ENCODE measurements at regions not wholly inside any gene's neighbourhood (a gene's known extent, or its start where the extent isn't known, plus 50 kb on each side); places are given as distances from the start of the nearest gene placed in this dataset.

DNA sequence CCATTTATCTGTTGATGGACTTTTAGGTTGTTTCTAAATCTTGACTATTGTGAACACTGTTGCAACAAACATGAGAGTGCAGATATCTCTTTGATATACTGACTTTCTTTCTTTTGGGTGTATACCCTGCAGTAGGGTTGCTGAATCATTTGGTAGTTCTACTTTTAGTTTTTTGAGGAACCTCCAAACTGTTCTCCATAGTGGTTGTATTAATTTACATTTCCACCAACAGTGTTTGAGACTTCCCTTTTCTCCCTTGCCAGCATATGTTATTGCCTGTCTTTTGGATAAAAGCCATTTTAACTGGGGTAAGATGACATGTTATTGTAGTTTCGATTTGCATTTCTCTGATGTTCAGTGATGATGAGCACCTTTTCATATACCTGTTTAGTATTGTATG, 330.0 kb downstream of the DDX10 start:
- ChIA-PET CTCF (no interaction called here), POLR2A (no interaction called here)
- peak; percentile 25 to 88 (median 80) for DNase-seq
- no CpG with 5 or more reads among the region's 1 CpG for WGBS (ENCODE audit: insufficient coverage)
- Histone ChIP-seq H3K36me3 (ENCODE audit: control insufficient read depth in 4 of 4, insufficient read depth in 4 of 4, low read length in 3 of 4) (no peaks in the 10 kb centered on the region), H3K4me1 (ENCODE audit: control extremely low read depth in 1 of 4, control insufficient read depth in 4 of 4, insufficient read depth in 4 of 4, low read length in 3 of 4) (peaks cover 0 to 5% (median 1%) of the 10 kb centered on the region in 4 experiments), H3K27ac (ENCODE audit: insufficient read depth in 1 of 2, low read depth in 1 of 2, low read length in 2 of 2, poor library complexity in 1 of 2, severe bottlenecking in 2 of 2) (no peak overlapping the region), H3K9me3 (ENCODE audit: control extremely low read depth in 1 of 5, control insufficient read depth in 4 of 5, insufficient read depth in 2 of 5, low read depth in 1 of 5, low read length in 4 of 5) (peaks cover 0 to 5% (median 1%) of the 10 kb centered on the region in 5 experiments), H3K27me3 (replicated peaks in 2 of 5; ENCODE audit: control insufficient read depth in 4 of 5, insufficient read depth in 5 of 5, low read length in 4 of 5) (no peaks in the 10 kb centered on the region), H3K4me3 (ENCODE audit: control insufficient read depth in 1 of 7, extremely low read depth in 1 of 7, insufficient read depth in 4 of 7, low read depth in 2 of 7, low read length in 6 of 7) (no peak overlapping the region)

DNA sequence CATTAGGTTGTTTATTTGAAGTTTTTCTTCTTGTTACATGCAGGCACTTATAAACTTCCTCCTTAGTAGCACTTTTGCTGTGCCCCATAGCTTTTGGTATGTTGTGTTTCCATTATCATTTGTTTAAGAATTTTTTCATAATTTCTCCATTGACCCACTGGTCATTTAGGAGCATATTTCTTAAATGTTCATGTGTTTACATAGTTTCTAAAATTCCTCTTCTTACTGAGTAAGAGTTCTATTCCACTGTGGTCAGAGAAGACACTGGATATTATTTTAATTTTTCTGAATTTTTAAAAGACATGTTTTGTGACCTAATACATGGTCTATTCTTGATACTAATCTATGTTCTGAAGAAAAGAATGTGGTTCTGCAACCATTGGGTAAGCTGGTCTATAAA, 333.0 kb downstream of the DDX10 start:
- ChIA-PET CTCF (no interaction called here), POLR2A (no interaction called here)
- no peak overlapping the region for H3K27ac ChIP-seq (ENCODE audit: insufficient read depth in 1 of 2, low read depth in 1 of 2, low read length in 2 of 2, poor library complexity in 1 of 2, severe bottlenecking in 2 of 2)
- H3K4me3 ChIP-seq (ENCODE audit: control insufficient read depth in 1 of 7, extremely low read depth in 1 of 7, insufficient read depth in 4 of 7, low read depth in 2 of 7, low read length in 6 of 7): no peak overlapping the region
- no peaks in the 10 kb centered on the region for H3K27me3 ChIP-seq (replicated peaks in 2 of 5; ENCODE audit: control insufficient read depth in 4 of 5, insufficient read depth in 5 of 5, low read length in 4 of 5)
- peaks cover 0 to 5% (median 1%) of the 10 kb centered on the region in 4 experiments for H3K4me1 ChIP-seq (ENCODE audit: control extremely low read depth in 1 of 4, control insufficient read depth in 4 of 4, insufficient read depth in 4 of 4, low read length in 3 of 4)
- H3K9me3 ChIP-seq (ENCODE audit: control extremely low read depth in 1 of 5, control insufficient read depth in 4 of 5, insufficient read depth in 2 of 5, low read depth in 1 of 5, low read length in 4 of 5): peaks cover 0 to 6% (median 0%) of the 10 kb centered on the region in 5 experiments
- DNase-seq: no peak
- no peaks in the 10 kb centered on the region for H3K36me3 ChIP-seq (ENCODE audit: control insufficient read depth in 4 of 4, insufficient read depth in 4 of 4, low read length in 3 of 4)

DNA sequence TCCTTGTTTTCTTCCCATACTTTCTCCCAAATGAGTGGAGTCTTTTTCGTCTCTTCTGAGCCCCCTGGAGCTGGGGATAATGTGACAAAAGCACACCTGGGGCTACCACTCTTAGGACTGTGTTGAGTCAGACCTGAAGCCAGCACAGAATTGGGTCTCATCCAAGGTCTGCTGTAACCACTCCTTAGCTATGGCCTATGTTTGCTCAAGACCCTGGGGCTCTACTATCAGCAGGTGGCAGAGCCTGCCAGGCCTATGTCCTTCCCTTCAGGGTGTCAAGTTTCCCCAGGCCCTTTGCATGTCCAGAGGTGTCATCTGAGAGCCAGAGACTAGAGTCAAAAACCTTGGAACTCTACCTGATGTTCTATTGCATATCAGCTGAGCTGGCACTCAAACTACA, 335.7 kb downstream of the DDX10 start:
- no peaks in the 10 kb centered on the region for H3K36me3 ChIP-seq (ENCODE audit: control insufficient read depth in 4 of 4, insufficient read depth in 4 of 4, low read length in 3 of 4)
- no peaks in the 10 kb centered on the region for H3K27me3 ChIP-seq (replicated peaks in 2 of 5; ENCODE audit: control insufficient read depth in 4 of 5, insufficient read depth in 5 of 5, low read length in 4 of 5)
- DNase-seq: no peak
- ChIA-PET POLR2A (no interaction called here), CTCF (no interaction called here)
- H3K27ac ChIP-seq (ENCODE audit: insufficient read depth in 1 of 2, low read depth in 1 of 2, low read length in 2 of 2, poor library complexity in 1 of 2, severe bottlenecking in 2 of 2): no peak overlapping the region
- H3K4me3 ChIP-seq (ENCODE audit: control insufficient read depth in 1 of 7, extremely low read depth in 1 of 7, insufficient read depth in 4 of 7, low read depth in 2 of 7, low read length in 6 of 7): no peak overlapping the region
- WGBS (ENCODE audit: insufficient coverage): 100% methylated on average over 1 of the region's 1 CpG
- no peaks in the 10 kb centered on the region for H3K4me1 ChIP-seq (ENCODE audit: control extremely low read depth in 1 of 4, control insufficient read depth in 4 of 4, insufficient read depth in 4 of 4, low read length in 3 of 4)
- H3K9me3 ChIP-seq (ENCODE audit: control extremely low read depth in 1 of 5, control insufficient read depth in 4 of 5, insufficient read depth in 2 of 5, low read depth in 1 of 5, low read length in 4 of 5): peaks cover 0 to 6% (median 0%) of the 10 kb centered on the region in 5 experiments

DNA sequence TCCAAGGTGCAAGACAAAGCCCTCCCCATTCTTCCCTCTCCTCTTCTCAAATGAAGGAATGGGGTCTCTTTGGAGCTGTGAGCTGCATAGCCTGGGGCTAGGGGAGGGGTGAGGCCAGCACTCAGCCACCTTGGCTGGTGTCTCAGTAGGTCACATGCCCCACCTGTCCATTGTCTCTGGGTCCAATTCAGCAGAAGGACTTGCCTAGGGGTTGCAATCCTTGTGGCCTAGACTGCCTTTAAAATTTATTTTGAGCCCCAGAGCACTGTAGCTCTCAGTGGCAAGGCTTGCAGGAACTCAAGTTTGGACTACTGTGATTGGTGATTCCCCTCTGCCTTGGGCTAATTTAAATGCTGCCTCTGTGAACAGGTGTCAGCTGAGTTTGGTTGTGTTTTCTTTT, 336.7 kb downstream of the DDX10 start:
- H3K4me3 ChIP-seq (ENCODE audit: control insufficient read depth in 1 of 7, extremely low read depth in 1 of 7, insufficient read depth in 4 of 7, low read depth in 2 of 7, low read length in 6 of 7): no peak overlapping the region
- no peak overlapping the region for H3K27ac ChIP-seq (ENCODE audit: insufficient read depth in 1 of 2, low read depth in 1 of 2, low read length in 2 of 2, poor library complexity in 1 of 2, severe bottlenecking in 2 of 2)
- POLR2A ChIA-PET: no interaction called here
- peaks cover 0 to 6% (median 0%) of the 10 kb centered on the region in 5 experiments for H3K9me3 ChIP-seq (ENCODE audit: control extremely low read depth in 1 of 5, control insufficient read depth in 4 of 5, insufficient read depth in 2 of 5, low read depth in 1 of 5, low read length in 4 of 5)
- CTCF ChIA-PET: interaction anchor here (1.0 kb wide), 1 partner anchor 10 kb away, joined by 4 read pairs; no protein-coding TSS in a partner anchor
- H3K36me3 ChIP-seq (ENCODE audit: control insufficient read depth in 4 of 4, insufficient read depth in 4 of 4, low read length in 3 of 4): no peaks in the 10 kb centered on the region
- no peaks in the 10 kb centered on the region for H3K27me3 ChIP-seq (replicated peaks in 2 of 5; ENCODE audit: control insufficient read depth in 4 of 5, insufficient read depth in 5 of 5, low read length in 4 of 5)
- no peak for DNase-seq
- H3K4me1 ChIP-seq (ENCODE audit: control extremely low read depth in 1 of 4, control insufficient read depth in 4 of 4, insufficient read depth in 4 of 4, low read length in 3 of 4): no peaks in the 10 kb centered on the region

DNA sequence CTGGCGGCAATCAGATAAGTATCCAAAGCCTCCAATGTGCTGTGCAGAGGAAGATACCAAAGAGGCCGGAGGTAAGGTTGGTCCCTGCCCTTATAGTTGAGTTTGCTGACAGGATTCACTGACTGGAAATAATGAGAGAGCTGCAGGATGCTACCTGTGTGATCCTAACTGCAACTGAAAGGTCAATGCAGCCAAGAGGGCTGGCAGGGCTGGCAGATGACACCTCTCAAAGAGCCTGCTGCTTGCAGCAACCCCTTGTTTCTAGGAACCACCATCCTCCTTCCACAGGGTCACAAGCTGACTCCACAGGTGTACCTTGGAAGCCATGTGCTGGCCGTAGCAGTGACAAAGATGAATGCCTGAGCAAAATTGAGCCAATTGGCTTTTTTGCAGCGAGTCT, 348.1 kb downstream of the DDX10 start:
- no peak for DNase-seq
- CTCF ChIA-PET: no interaction called here

DNA sequence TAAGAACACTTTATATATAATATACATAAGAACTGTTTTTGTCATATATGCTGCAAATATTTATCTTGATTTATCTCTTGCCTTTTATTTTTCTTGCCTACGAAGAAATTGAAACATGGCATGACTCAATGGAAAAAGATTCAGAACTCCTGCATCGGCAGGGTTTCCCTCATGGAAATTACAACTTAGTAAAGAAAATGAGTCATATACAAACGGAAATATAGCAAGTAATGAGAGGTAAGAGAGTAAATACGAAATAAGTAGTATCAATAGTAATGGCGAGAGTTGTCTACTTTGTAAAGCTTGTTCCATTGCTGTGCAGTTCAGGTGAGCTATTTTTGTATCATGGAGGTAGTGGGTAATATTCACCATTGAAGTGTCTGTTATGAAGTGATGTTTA, 350.4 kb downstream of the DDX10 start:
- POLR2A ChIA-PET: no interaction called here
- H3K4me3 ChIP-seq (ENCODE audit: control insufficient read depth in 1 of 7, extremely low read depth in 1 of 7, insufficient read depth in 4 of 7, low read depth in 2 of 7, low read length in 6 of 7): no peak overlapping the region
- no peaks in the 10 kb centered on the region for H3K9me3 ChIP-seq (ENCODE audit: control extremely low read depth in 1 of 5, control insufficient read depth in 4 of 5, insufficient read depth in 2 of 5, low read depth in 1 of 5, low read length in 4 of 5)
- no peaks in the 10 kb centered on the region for H3K27me3 ChIP-seq (replicated peaks in 2 of 5; ENCODE audit: control insufficient read depth in 4 of 5, insufficient read depth in 5 of 5, low read length in 4 of 5)
- H3K4me1 ChIP-seq (ENCODE audit: control extremely low read depth in 1 of 4, control insufficient read depth in 4 of 4, insufficient read depth in 4 of 4, low read length in 3 of 4): no peaks in the 10 kb centered on the region
- WGBS (ENCODE audit: insufficient coverage): 96% methylated on average over 4 of the region's 5 CpGs
- CTCF ChIA-PET: no interaction called here
- no peak for DNase-seq
- no peaks in the 10 kb centered on the region for H3K36me3 ChIP-seq (ENCODE audit: control insufficient read depth in 4 of 4, insufficient read depth in 4 of 4, low read length in 3 of 4)
- H3K27ac ChIP-seq (ENCODE audit: insufficient read depth in 1 of 2, low read depth in 1 of 2, low read length in 2 of 2, poor library complexity in 1 of 2, severe bottlenecking in 2 of 2): no peak overlapping the region

More for the DNA sequence above, 348.1 kb downstream of the DDX10 start:
- H3K9me3 ChIP-seq (ENCODE audit: control extremely low read depth in 1 of 5, control insufficient read depth in 4 of 5, insufficient read depth in 2 of 5, low read depth in 1 of 5, low read length in 4 of 5): no peaks in the 10 kb centered on the region
- no peaks in the 10 kb centered on the region for H3K27me3 ChIP-seq (replicated peaks in 2 of 5; ENCODE audit: control insufficient read depth in 4 of 5, insufficient read depth in 5 of 5, low read length in 4 of 5)
- no peaks in the 10 kb centered on the region for H3K36me3 ChIP-seq (ENCODE audit: control insufficient read depth in 4 of 4, insufficient read depth in 4 of 4, low read length in 3 of 4)
- H3K4me3 ChIP-seq (ENCODE audit: control insufficient read depth in 1 of 7, extremely low read depth in 1 of 7, insufficient read depth in 4 of 7, low read depth in 2 of 7, low read length in 6 of 7): no peak overlapping the region
- 90% methylated on average over 4 of the region's 4 CpGs for WGBS (ENCODE audit: insufficient coverage)
- H3K27ac ChIP-seq (ENCODE audit: insufficient read depth in 1 of 2, low read depth in 1 of 2, low read length in 2 of 2, poor library complexity in 1 of 2, severe bottlenecking in 2 of 2): no peak overlapping the region
- POLR2A ChIA-PET: no interaction called here
- no peaks in the 10 kb centered on the region for H3K4me1 ChIP-seq (ENCODE audit: control extremely low read depth in 1 of 4, control insufficient read depth in 4 of 4, insufficient read depth in 4 of 4, low read length in 3 of 4)

DNA sequence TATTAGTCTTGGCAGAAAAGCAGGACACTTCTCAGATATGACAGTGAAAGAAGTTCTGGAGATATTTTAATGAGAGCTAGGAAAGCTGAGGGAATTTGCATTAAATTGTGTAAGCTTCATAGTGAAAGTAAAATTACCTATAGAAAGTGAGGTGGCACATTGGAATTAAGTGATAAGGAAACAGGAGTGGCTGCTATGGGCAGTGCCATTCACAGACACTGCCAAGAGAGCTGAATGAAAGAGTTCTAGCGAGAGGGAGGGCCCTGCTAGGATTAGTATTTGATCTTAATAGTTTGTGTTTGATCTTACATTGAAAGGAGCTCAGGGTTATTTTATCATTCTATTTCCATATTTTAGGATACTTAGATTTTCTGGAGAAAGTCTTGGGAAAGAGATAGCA, 351.9 kb downstream of the DDX10 start:
- Histone ChIP-seq H3K27me3 (replicated peaks in 2 of 5; ENCODE audit: control insufficient read depth in 4 of 5, insufficient read depth in 5 of 5, low read length in 4 of 5) (no peaks in the 10 kb centered on the region), H3K27ac (ENCODE audit: insufficient read depth in 1 of 2, low read depth in 1 of 2, low read length in 2 of 2, poor library complexity in 1 of 2, severe bottlenecking in 2 of 2) (no peak overlapping the region), H3K36me3 (ENCODE audit: control insufficient read depth in 4 of 4, insufficient read depth in 4 of 4, low read length in 3 of 4) (no peaks in the 10 kb centered on the region), H3K9me3 (ENCODE audit: control extremely low read depth in 1 of 5, control insufficient read depth in 4 of 5, insufficient read depth in 2 of 5, low read depth in 1 of 5, low read length in 4 of 5) (peaks cover 0 to 2% (median 0%) of the 10 kb centered on the region in 5 experiments), H3K4me3 (ENCODE audit: control insufficient read depth in 1 of 7, extremely low read depth in 1 of 7, insufficient read depth in 4 of 7, low read depth in 2 of 7, low read length in 6 of 7) (no peak overlapping the region), H3K4me1 (ENCODE audit: control extremely low read depth in 1 of 4, control insufficient read depth in 4 of 4, insufficient read depth in 4 of 4, low read length in 3 of 4) (no peaks in the 10 kb centered on the region)
- CTCF ChIA-PET: no interaction called here
- DNase-seq: no peak
- no CpG with 5 or more reads among the region's 1 CpG for WGBS (ENCODE audit: insufficient coverage)
- POLR2A ChIA-PET: no interaction called here
